Ishikawa (cell line): ENCODE measurements at regions not wholly inside any gene's neighbourhood (a gene's known extent, or its start where the extent isn't known, plus 50 kb on each side); places are given as distances from the start of the nearest gene placed in this dataset.

Experiments
- CEBPB ChIP-seq: IDR thresholded peaks from 2 replicates; pipeline ENCODE4 v1.6.1; 2012
- CREB1 ChIP-seq: IDR thresholded peaks from 2 replicates; pipeline ENCODE4 v1.6.1; 2012; ENCODE audit warnings: low read depth
- EP300 ChIP-seq: IDR thresholded peaks from 2 replicates; pipeline ENCODE4 v1.6.1; 2012; ENCODE audit warnings: borderline replicate concordance
- FOXM1 ChIP-seq: IDR thresholded peaks from 2 replicates; pipeline ENCODE4 v1.6.1; 2012; ENCODE audit warnings: low read depth, borderline replicate concordance
- RAD21 ChIP-seq: IDR thresholded peaks from 2 replicates; pipeline ENCODE4 v1.6.1; 2012; ENCODE audit warnings: low read depth
- TAF1 ChIP-seq: IDR thresholded peaks from 2 replicates; pipeline ENCODE4 v1.6.1; 2012; ENCODE audit warnings: low read depth, mild to moderate bottlenecking
- TCF12 ChIP-seq: IDR thresholded peaks from 2 replicates; pipeline ENCODE4 v1.6.1; 2012; ENCODE audit warnings: low read depth
- TEAD4 ChIP-seq: IDR thresholded peaks from 2 replicates; pipeline ENCODE4 v1.6.1; 2012
- YY1 ChIP-seq: IDR thresholded peaks from 2 replicates; pipeline ENCODE4 v1.6.1; 2012; ENCODE audit warnings: low read depth
- TF ChIP-seq, protein P1 (sequence below): IDR thresholded peaks from 2 replicates; pipeline ENCODE4 v1.6.1; 2012

DNA sequence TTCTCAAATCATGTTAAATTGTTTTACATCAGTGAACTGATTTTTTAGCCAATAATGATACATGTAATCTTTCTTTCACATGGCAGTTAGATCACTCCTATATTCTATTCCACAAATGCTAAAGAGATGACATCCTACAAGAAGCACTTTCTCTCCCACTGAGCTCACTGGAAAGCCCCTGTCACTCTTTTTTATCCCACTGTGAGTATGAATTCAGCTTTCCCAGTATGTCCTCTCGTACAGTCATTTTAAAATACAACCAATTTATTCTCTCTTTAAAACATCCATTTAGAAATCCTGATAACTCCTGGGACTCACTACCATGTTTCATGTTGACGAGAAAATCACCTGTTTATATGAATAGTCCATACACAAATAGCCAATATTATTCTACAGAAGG, 599.9 kb downstream of the SEMA5A start:
- TF ChIP-seq FOXM1: no peak
- no peak for TF ChIP-seq TCF12
- TF ChIP-seq CREB1: no peak
- TF ChIP-seq YY1: no peak
- no peak for TF ChIP-seq EP300
- TF ChIP-seq, protein P1, sequence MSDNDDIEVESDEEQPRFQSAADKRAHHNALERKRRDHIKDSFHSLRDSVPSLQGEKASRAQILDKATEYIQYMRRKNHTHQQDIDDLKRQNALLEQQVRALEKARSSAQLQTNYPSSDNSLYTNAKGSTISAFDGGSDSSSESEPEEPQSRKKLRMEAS: no peak
- no peak for TF ChIP-seq TEAD4
- TF ChIP-seq TAF1: no peak
- TF ChIP-seq CEBPB: no peak
- TF ChIP-seq RAD21: no peak
